ENCODE measurements at regions not wholly inside any gene's neighbourhood (a gene's known extent, or its start where the extent isn't known, plus 50 kb on each side); places are given as distances from the start of the nearest gene placed in this dataset.

GRCh38 chr19:32098968-32099367 is 246.4 kb upstream of the ZNF507 start:
- Histone ChIP-seq H2BK120ac (ENCODE audit: low read depth, low read length) (no peak overlapping the region), H2BK5ac (ENCODE audit: low read length) (no peak overlapping the region), H3K9me3 (replicated peaks in 1 of 2; ENCODE audit: control insufficient read depth in 2 of 2, insufficient read depth in 1 of 2, low read depth in 1 of 2, low read length in 2 of 2) (peaks cover 0 to 2% of the 10 kb centered on the region in 2 donors), H4K8ac (ENCODE audit: low read depth, low read length) (no peak overlapping the region), H3K36me3 (replicated peaks in 1 of 2; ENCODE audit: control insufficient read depth in 2 of 2, insufficient read depth in 2 of 2, low read length in 2 of 2) (no peaks in the 10 kb centered on the region), H2BK12ac (ENCODE audit: low read length) (no peak overlapping the region), H3K18ac (ENCODE audit: low read length) (no peak overlapping the region), H4K91ac (ENCODE audit: low read depth, low read length, poor library complexity) (no peak overlapping the region), H3K4ac (ENCODE audit: low read length) (no peak overlapping the region), H3K27ac (replicated peaks; ENCODE audit: low read length) (no peak overlapping the region), H3K27me3 (ENCODE audit: control insufficient read depth in 3 of 3, insufficient read depth in 3 of 3, low read depth in 1 of 3, low read length in 3 of 3) (no peaks in the 10 kb centered on the region), H2AK5ac (ENCODE audit: low read depth, low read length) (no peak overlapping the region), H3K14ac (ENCODE audit: low read length) (no peak overlapping the region), H3K79me1 (ENCODE audit: low read depth, low read length) (no peaks in the 10 kb centered on the region), H3K9ac (ENCODE audit: low read depth, low read length, poor library complexity) (no peak overlapping the region), H2AFZ (ENCODE audit: low read length) (no peak overlapping the region), H3K23ac (ENCODE audit: low read depth, low read length, poor library complexity) (no peak overlapping the region), H3K4me2 (ENCODE audit: insufficient read depth, low read length, poor library complexity, severe bottlenecking) (no peak overlapping the region), H3K4me3 (ENCODE audit: low read length in 2 of 2) (no peak overlapping the region), H3K4me1 (ENCODE audit: control insufficient read depth in 2 of 2, insufficient read depth in 1 of 2, low read depth in 1 of 2, low read length in 2 of 2) (peaks cover 0 to 3% of the 10 kb centered on the region in 2 donors), H2BK15ac (ENCODE audit: low read length) (no peak overlapping the region)
- no peak for DNase-seq (ENCODE audit: low spot score)
- no CpG with 5 or more reads among the region's 6 CpGs for WGBS, 2 donors (ENCODE audit: extremely low coverage in 2 of 2, insufficient read length in 2 of 2, insufficient replicate concordance in 1 of 2)

- no peaks in the 10 kb centered on the region for H3K79me1 ChIP-seq (ENCODE audit: low read depth, low read length)
- H2BK120ac ChIP-seq (ENCODE audit: low read depth, low read length): no peak overlapping the region
- no CpG with 5 or more reads among the region's 1 CpG for WGBS, 2 donors (ENCODE audit: extremely low coverage in 2 of 2, insufficient read length in 2 of 2, insufficient replicate concordance in 1 of 2)
- no peak overlapping the region for H3K4me3 ChIP-seq (ENCODE audit: low read length in 2 of 2)
- H3K36me3 ChIP-seq (replicated peaks in 1 of 2; ENCODE audit: control insufficient read depth in 2 of 2, insufficient read depth in 2 of 2, low read length in 2 of 2): no peaks in the 10 kb centered on the region
- no peak overlapping the region for H3K18ac ChIP-seq (ENCODE audit: low read length)
- peaks cover 0 to 2% of the 10 kb centered on the region in 2 donors for H3K9me3 ChIP-seq (replicated peaks in 1 of 2; ENCODE audit: control insufficient read depth in 2 of 2, insufficient read depth in 1 of 2, low read depth in 1 of 2, low read length in 2 of 2)
- H3K27ac ChIP-seq (replicated peaks; ENCODE audit: low read length): no peak overlapping the region
- no peak overlapping the region for H2BK15ac ChIP-seq (ENCODE audit: low read length)
- H3K23ac ChIP-seq (ENCODE audit: low read depth, low read length, poor library complexity): no peak overlapping the region
- no peak overlapping the region for H3K4ac ChIP-seq (ENCODE audit: low read length)
- H2AK5ac ChIP-seq (ENCODE audit: low read depth, low read length): no peak overlapping the region
- no peak overlapping the region for H2BK12ac ChIP-seq (ENCODE audit: low read length)
- no peak overlapping the region for H3K4me2 ChIP-seq (ENCODE audit: insufficient read depth, low read length, poor library complexity, severe bottlenecking)
- H2BK5ac ChIP-seq (ENCODE audit: low read length): no peak overlapping the region
- no peak overlapping the region for H2AFZ ChIP-seq (ENCODE audit: low read length)
- no peak overlapping the region for H4K8ac ChIP-seq (ENCODE audit: low read depth, low read length)
- no peak overlapping the region for H4K91ac ChIP-seq (ENCODE audit: low read depth, low read length, poor library complexity)
- no peak overlapping the region for H3K9ac ChIP-seq (ENCODE audit: low read depth, low read length, poor library complexity)
- DNase-seq (ENCODE audit: low spot score): no peak
- H3K27me3 ChIP-seq (ENCODE audit: control insufficient read depth in 3 of 3, insufficient read depth in 3 of 3, low read depth in 1 of 3, low read length in 3 of 3): peaks cover 0 to 8% (median 0%) of the 10 kb centered on the region in 3 experiments
- no peak overlapping the region for H3K14ac ChIP-seq (ENCODE audit: low read length)
- peaks cover 0 to 10% of the 10 kb centered on the region in 2 donors for H3K4me1 ChIP-seq (ENCODE audit: control insufficient read depth in 2 of 2, insufficient read depth in 1 of 2, low read depth in 1 of 2, low read length in 2 of 2)
Observed at GRCh38 chr19:32101206-32101605, 244.2 kb upstream of the ZNF507 start.

GRCh38 chr19:32103541-32103940 is 241.9 kb upstream of the ZNF507 start:
- Histone ChIP-seq H3K9me3 (replicated peaks in 1 of 2; ENCODE audit: control insufficient read depth in 2 of 2, insufficient read depth in 1 of 2, low read depth in 1 of 2, low read length in 2 of 2) (peaks cover 0 to 2% of the 10 kb centered on the region in 2 donors), H3K23ac (ENCODE audit: low read depth, low read length, poor library complexity) (no peak overlapping the region), H2BK12ac (ENCODE audit: low read length) (no peak overlapping the region), H3K27ac (replicated peaks; ENCODE audit: low read length) (no peak overlapping the region), H2BK5ac (ENCODE audit: low read length) (no peak overlapping the region), H2AFZ (ENCODE audit: low read length) (no peak overlapping the region), H2AK5ac (ENCODE audit: low read depth, low read length) (no peak overlapping the region), H3K36me3 (replicated peaks in 1 of 2; ENCODE audit: control insufficient read depth in 2 of 2, insufficient read depth in 2 of 2, low read length in 2 of 2) (no peaks in the 10 kb centered on the region), H3K4me3 (ENCODE audit: low read length in 2 of 2) (no peak overlapping the region), H3K4ac (ENCODE audit: low read length) (no peak overlapping the region), H3K4me1 (ENCODE audit: control insufficient read depth in 2 of 2, insufficient read depth in 1 of 2, low read depth in 1 of 2, low read length in 2 of 2) (peaks cover 0 to 10% of the 10 kb centered on the region in 2 donors), H3K18ac (ENCODE audit: low read length) (peak overlapping the region; percentile 17), H4K8ac (ENCODE audit: low read depth, low read length) (no peak overlapping the region), H2BK15ac (ENCODE audit: low read length) (peak overlapping the region; percentile 12), H3K79me1 (ENCODE audit: low read depth, low read length) (no peaks in the 10 kb centered on the region), H3K14ac (ENCODE audit: low read length) (no peak overlapping the region), H3K4me2 (ENCODE audit: insufficient read depth, low read length, poor library complexity, severe bottlenecking) (no peak overlapping the region), H2BK120ac (ENCODE audit: low read depth, low read length) (no peak overlapping the region), H4K91ac (ENCODE audit: low read depth, low read length, poor library complexity) (no peak overlapping the region), H3K27me3 (ENCODE audit: control insufficient read depth in 3 of 3, insufficient read depth in 3 of 3, low read depth in 1 of 3, low read length in 3 of 3) (peaks cover 0 to 8% (median 0%) of the 10 kb centered on the region in 3 experiments), H3K9ac (ENCODE audit: low read depth, low read length, poor library complexity) (no peak overlapping the region)
- no CpG with 5 or more reads among the region's 11 CpGs for WGBS, 2 donors (ENCODE audit: extremely low coverage in 2 of 2, insufficient read length in 2 of 2, insufficient replicate concordance in 1 of 2)
- DNase-seq (ENCODE audit: low spot score): no peak

DNA sequence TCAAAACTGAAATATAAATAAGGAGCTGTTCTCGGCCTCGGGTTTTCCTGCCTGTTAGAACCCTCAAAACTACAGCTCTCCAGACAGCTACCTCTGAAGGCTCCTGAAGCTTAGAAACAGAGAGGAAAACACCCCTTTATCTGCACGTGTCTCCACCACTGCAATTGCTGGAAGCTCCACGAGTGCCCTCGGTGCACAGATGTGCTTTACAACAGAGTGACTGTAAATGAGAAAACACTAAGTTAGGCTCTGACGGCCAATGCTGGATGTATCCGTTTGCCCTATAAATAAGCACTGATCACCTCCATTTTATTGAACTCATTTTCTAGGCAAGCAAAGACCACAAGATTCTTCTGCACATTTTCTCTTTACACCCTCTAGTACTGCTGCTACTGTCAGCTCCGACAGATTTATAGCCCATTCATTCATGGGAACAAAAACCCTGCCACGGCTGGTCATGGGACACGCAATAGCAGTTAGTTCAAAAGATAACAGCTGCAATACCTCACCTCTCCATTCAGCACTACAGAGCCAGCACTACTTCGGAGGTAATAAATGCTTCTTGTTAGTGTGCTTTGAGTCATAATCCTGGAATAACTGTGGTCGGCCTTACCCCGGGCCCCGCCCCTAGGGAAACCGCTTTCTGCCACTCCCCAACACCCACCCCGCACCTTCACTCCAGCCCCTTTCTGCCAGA is 241.1 kb upstream of the ZNF507 start:
- Histone ChIP-seq H3K27ac (replicated peaks; ENCODE audit: low read length) (no peak overlapping the region), H3K27me3 (ENCODE audit: control insufficient read depth in 3 of 3, insufficient read depth in 3 of 3, low read depth in 1 of 3, low read length in 3 of 3) (peaks cover 0 to 8% (median 0%) of the 10 kb centered on the region in 3 experiments), H4K91ac (ENCODE audit: low read depth, low read length, poor library complexity) (no peak overlapping the region), H3K9ac (ENCODE audit: low read depth, low read length, poor library complexity) (no peak overlapping the region), H2AK5ac (ENCODE audit: low read depth, low read length) (no peak overlapping the region), H2BK12ac (ENCODE audit: low read length) (no peak overlapping the region), H2BK15ac (ENCODE audit: low read length) (no peak overlapping the region), H3K4me2 (ENCODE audit: insufficient read depth, low read length, poor library complexity, severe bottlenecking) (no peak overlapping the region), H3K18ac (ENCODE audit: low read length) (no peak overlapping the region), H2AFZ (ENCODE audit: low read length) (no peak overlapping the region), H3K14ac (ENCODE audit: low read length) (no peak overlapping the region), H3K9me3 (replicated peaks in 1 of 2; ENCODE audit: control insufficient read depth in 2 of 2, insufficient read depth in 1 of 2, low read depth in 1 of 2, low read length in 2 of 2) (peaks cover 0 to 2% of the 10 kb centered on the region in 2 donors), H2BK120ac (ENCODE audit: low read depth, low read length) (no peak overlapping the region), H3K4me3 (ENCODE audit: low read length in 2 of 2) (no peak overlapping the region), H3K4me1 (ENCODE audit: control insufficient read depth in 2 of 2, insufficient read depth in 1 of 2, low read depth in 1 of 2, low read length in 2 of 2) (peaks cover 0 to 8% of the 10 kb centered on the region in 2 donors), H3K23ac (ENCODE audit: low read depth, low read length, poor library complexity) (no peak overlapping the region), H3K4ac (ENCODE audit: low read length) (no peak overlapping the region), H3K36me3 (replicated peaks in 1 of 2; ENCODE audit: control insufficient read depth in 2 of 2, insufficient read depth in 2 of 2, low read length in 2 of 2) (no peaks in the 10 kb centered on the region), H3K79me1 (ENCODE audit: low read depth, low read length) (no peaks in the 10 kb centered on the region), H2BK5ac (ENCODE audit: low read length) (no peak overlapping the region), H4K8ac (ENCODE audit: low read depth, low read length) (no peak overlapping the region)
- WGBS, 2 donors (ENCODE audit: extremely low coverage in 2 of 2, insufficient read length in 2 of 2, insufficient replicate concordance in 1 of 2): no CpG with 5 or more reads among the region's 16 CpGs
- DNase-seq (ENCODE audit: low spot score): no peak

Measured in neuronal stem cell (in vitro differentiated cells).